Non-pigmented ciliary epithelial cell (primary cell): ENCODE measurements at regions not wholly inside any gene's neighbourhood (a gene's known extent, or its start where the extent isn't known, plus 50 kb on each side); places are given as distances from the start of the nearest gene placed in this dataset.
"Not testable (repeated sequence)": the region's sequence is repeated elsewhere in the genome, so short reads cannot be mapped to it uniquely, and the experiment has no call there.

Source experiments
- DNase-seq: peaks from one replicate; pipeline ENCODE4 v3.0.0-alpha.2; 2010; ENCODE audit warnings: low read depth

GRCh38 chr4:174183259-174183658 lies 100.2 kb downstream of the FBXO8 start:
- no peak for DNase-seq

- DNase-seq: no peak
Measured at GRCh38 chr4:174181827-174182226, 101.6 kb downstream of the FBXO8 start.

- DNase-seq: no peak
Measured at GRCh38 chr4:174177536-174177935, 105.9 kb downstream of the FBXO8 start.

- DNase-seq: not testable (repeated sequence)
Measured at GRCh38 chr4:174175836-174176235, 107.6 kb downstream of the FBXO8 start.

- no peak for DNase-seq
Measured at GRCh38 chr4:174173360-174173759, 110.1 kb downstream of the FBXO8 start.

GRCh38 chr4:174172274-174172673 lies 111.2 kb downstream of the FBXO8 start:
- DNase-seq: no peak

GRCh38 chr4:174170906-174171305 lies 112.6 kb downstream of the FBXO8 start:
- DNase-seq: no peak

- DNase-seq: no peak
Measured at GRCh38 chr4:174170091-174170490, 113.4 kb downstream of the FBXO8 start.

- DNase-seq: no peak
Measured at GRCh38 chr4:174157106-174157607, 126.3 kb downstream of the FBXO8 start.

- DNase-seq: peak; percentile 15
Measured at GRCh38 chr4:174156239-174156826, 127.1 kb downstream of the FBXO8 start.

GRCh38 chr4:174154215-174154854 lies 129.1 kb downstream of the FBXO8 start:
- DNase-seq: peak; percentile 63

GRCh38 chr4:174152717-174153466 lies 130.6 kb downstream of the FBXO8 start:
- no peak for DNase-seq

GRCh38 chr4:174147863-174148262 lies 135.6 kb downstream of the FBXO8 start:
- no peak for DNase-seq

GRCh38 chr4:174144106-174144505 lies 139.4 kb downstream of the FBXO8 start:
- DNase-seq: no peak

GRCh38 chr4:174141876-174142275 lies 141.6 kb downstream of the FBXO8 start:
- DNase-seq: no peak

- no peak for DNase-seq
Measured at GRCh38 chr4:174138616-174139015, 144.9 kb downstream of the FBXO8 start.

- no peak for DNase-seq
Measured at GRCh38 chr4:174137698-174138097, 145.8 kb downstream of the FBXO8 start.

GRCh38 chr4:174135936-174136406 lies 147.5 kb downstream of the FBXO8 start:
- no peak for DNase-seq

- DNase-seq: no peak
Measured at GRCh38 chr4:174135530-174135929, 147.9 kb downstream of the FBXO8 start.

- no peak for DNase-seq
Measured at GRCh38 chr4:174134361-174134760, 149.1 kb downstream of the FBXO8 start.

- DNase-seq: no peak
Measured at GRCh38 chr4:174133551-174133950, 149.9 kb downstream of the FBXO8 start.

GRCh38 chr4:174131901-174132300 lies 151.6 kb downstream of the FBXO8 start:
- DNase-seq: no peak

- DNase-seq: no peak
Measured at GRCh38 chr4:174122705-174123104, 160.8 kb downstream of the FBXO8 start.
